ENCODE measurements at regions not wholly inside any gene's neighbourhood (a gene's known extent, or its start where the extent isn't known, plus 50 kb on each side); places are given as distances from the start of the nearest gene placed in this dataset.
"Not testable (repeated sequence)": the region's sequence is repeated elsewhere in the genome, so short reads cannot be mapped to it uniquely, and the experiment has no call there.

- no peak for DNase-seq
Observed at GRCh38 chr3:34139566-34139965, 341.1 kb downstream of the PDCD6IP start.

GRCh38 chr3:34140616-34141015, 342.2 kb downstream of the PDCD6IP start:
- DNase-seq: peak; percentile 45

DNA sequence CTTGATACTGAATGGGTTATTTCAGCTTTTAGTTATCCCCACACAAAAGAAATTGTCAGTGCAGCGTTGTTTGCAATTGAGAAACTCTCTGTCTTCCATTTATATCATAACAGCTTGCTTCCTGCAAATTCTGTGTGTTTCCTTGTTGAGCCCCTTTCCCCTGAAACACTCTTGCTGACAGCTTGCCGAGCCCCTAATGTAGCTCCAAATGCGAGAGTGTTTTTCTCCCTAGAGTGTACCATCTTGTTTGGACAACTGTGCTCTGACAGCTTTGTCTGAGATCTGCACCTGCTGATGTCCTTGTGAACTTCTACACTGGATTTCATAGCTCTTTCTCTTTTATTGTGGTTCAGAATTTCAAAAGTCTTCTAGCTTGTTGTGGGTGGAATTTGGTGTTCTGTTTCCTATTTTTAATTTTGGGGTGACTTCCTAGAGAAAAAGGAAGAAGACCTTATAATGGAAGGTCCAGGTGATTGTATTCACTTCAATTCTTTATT, 343.5 kb downstream of the PDCD6IP start:
- no peak for DNase-seq

DNA sequence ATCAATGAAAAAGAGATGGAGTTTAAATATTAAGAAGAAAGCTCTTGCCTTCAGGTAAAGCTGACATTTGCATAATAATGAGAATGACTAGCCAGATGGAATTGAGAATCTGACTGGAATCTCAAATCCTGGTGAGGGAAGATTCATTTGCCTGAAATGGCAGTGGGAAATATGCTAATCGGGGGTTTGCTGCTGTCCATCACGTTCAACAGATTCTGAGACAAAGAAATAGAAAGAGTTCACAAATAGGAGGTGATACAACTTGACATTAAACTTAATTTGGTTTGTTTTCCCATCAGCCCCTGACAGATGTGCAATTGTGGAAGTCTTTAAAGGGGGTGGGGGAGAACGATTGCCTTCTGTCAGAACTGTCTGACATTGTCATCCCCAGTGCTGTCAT, 347.4 kb downstream of the PDCD6IP start:
- DNase-seq: no peak

DNA sequence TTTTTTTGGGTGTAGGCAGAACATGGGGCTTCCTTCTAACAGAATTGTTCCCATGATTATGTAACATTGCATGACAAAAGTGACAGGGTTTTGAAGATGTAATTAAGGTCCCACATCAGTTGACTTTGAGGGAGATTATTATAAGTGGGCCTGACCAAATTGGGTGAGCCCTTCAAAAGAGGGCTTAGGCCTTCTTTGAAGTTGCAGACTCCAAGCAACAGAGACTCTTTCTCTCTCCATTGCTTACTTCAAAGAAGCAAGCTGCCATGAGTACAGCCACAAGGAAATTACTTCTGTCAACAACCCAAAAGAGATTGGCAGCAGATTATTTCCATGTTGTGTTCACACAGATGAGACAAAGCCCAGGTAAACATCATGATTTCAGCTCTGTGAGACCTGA, 348.2 kb downstream of the PDCD6IP start:
- no peak for DNase-seq

GRCh38 chr3:34150992-34151391, 352.6 kb downstream of the PDCD6IP start:
- no peak for DNase-seq

GRCh38 chr3:34152656-34153055, 354.2 kb downstream of the PDCD6IP start:
- DNase-seq: no peak

- no peak for DNase-seq
Observed at GRCh38 chr3:34155108-34155507, 356.7 kb downstream of the PDCD6IP start.

GRCh38 chr3:34155666-34156065, 357.2 kb downstream of the PDCD6IP start:
- DNase-seq: no peak

DNA sequence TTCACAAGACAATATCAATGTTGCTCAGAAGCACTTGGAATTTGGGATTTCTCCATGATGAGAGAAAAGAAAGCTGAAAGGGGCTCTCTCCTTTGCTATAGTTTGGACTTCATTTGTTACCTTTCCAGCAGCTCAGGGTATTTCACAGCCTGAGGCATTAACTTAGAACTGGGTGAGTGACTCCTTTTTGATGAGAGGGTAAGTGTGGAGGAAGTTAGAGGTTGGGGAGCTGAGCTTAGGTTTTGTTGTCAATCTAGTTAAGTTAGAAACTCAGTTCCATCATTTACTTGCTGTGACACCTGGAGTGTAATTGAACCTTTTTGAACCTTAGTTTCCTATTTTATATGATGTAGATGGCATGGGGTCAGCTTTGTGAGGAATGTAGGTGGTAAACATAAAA, 359.1 kb downstream of the PDCD6IP start:
- no peak for DNase-seq

DNA sequence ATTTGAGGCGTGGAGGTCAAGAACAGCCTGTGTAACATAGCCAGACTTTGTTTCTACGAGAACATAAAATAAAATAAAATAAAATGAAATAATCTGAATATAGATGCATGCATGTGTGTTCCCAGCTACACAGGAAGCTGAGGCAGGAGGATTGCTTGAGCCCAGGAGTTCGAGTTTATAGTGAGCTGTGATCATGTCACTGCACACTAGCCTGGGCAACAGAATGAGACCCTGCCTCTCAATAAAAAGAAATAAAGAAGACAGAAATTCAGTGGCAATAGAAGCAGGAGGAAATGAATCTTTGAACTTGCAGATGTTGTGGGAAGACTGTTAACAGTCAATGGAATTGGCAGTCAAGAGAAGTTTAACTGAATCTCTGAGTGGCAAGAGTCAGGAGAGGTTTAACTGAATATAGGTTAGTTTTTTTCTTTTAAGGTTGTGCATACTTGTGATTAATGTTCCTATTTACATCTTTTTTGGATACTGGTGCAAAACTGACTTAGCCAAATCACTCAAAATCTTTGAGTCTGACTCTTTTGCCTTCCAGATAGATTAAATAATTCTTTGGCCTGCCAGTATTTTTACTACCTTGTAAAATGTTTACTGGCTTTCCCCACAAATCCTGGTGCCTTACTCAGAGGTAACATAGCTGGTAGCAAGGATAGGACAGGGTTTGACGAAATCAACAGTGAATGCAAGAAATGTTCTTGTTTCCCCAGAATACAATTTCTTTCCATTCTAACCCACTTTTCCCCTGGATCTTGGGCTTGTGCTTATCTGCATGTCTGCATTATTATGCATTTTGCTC, 361.4 kb downstream of the PDCD6IP start:
- no peak for DNase-seq

DNA sequence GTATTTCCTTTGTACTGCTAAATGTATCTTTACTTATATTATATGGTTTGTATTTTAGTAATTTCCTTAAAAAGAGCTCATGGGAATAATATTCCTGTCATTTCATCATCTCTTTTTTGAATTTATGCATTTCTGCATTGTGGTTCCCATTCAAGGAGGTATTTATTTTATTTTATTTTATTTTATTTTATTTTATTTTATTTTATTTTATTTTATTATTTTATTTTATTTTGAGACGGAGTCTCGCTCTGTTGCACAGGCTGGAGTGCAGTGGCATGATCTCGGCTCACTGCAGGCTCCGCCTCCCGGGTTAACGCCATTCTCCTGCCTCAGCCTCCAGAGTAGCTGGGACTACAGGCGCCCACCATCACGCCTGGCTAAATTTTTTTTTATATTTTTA, 371.2 kb downstream of the PDCD6IP start:
- DNase-seq: not testable (repeated sequence)

DNA sequence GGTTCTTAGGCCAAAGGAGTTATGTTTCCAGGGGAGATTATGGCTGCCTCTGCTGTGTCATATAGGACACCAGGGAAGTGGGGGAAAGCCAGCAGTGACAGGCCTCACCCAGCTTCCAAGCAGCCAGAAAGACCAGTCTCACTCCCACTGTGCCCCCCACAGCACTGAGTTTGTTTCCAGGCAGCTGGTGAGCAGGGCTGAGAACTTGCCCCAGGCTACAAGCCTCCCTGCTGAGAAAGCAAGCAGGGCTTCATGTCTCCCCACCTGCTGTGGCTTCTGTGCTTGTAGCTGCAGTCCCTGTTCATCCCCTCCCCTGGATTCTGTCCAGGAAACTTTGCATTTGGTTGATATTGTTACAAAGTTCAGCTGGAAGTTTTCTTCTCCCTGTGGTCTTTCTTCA, 376.3 kb downstream of the PDCD6IP start:
- no peak for DNase-seq

DNA sequence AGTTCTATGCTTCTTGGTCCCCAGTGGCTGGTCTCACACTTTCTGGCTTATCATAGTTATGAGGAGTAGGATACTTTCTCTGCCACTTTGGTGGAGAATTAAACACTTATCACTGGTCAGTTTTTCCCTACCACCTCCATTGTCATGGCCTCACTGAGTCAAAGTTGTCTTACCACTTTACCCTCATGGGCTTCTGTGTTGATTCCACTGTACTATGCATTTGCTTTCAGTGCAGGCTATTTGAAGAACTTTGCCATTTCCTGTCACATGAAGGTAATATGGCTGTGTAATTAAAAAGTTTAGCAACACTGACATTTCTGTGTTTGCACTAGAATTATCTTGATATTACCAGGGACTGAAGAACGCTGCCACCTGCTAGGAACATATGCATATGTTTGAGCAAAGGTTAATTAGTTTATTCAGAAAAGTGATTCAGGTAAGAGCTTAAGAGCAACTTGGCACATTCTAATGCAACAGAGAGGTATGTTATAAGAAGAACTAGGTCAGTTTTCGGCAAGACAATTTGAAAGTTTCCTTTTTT, 377.3 kb downstream of the PDCD6IP start:
- DNase-seq: no peak

DNA sequence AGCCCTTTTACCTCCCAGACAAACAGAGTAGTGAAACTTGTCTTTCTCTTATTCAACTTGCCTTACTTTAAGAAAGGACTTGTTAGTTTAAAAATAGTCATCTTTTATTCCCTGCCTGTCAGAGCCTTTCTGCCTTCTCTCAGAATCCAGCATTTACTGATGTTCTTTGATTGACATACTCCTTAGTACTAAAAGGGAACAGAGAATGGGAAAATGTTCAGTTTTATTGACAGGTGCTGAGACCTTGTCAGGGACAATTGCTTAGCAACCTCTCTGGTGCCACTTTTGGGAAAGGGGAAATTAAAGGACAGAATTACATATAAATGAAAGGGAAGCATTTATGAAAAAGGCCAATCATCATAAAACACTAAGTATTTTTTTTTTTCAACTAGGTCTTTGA, 378.3 kb downstream of the PDCD6IP start:
- DNase-seq: no peak

DNA sequence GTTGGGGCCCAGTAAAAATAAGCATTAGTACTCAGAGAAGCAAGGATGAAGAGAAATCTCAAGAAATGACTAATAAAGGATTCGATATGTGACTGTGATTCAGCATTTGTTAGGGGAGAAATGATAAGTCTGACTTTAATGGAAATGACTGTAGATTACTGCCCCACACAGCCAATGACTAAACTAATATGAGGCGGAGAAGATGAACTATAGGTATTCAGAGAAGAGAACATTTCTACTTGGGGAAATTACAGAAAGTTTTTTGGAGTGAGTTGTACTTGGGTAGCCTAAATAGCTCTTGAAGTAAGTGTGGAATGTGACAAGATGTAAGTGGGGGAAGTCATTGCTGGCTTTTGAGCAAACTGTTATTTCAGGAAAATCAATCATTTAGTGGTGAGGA, 380.0 kb downstream of the PDCD6IP start:
- no peak for DNase-seq

DNA sequence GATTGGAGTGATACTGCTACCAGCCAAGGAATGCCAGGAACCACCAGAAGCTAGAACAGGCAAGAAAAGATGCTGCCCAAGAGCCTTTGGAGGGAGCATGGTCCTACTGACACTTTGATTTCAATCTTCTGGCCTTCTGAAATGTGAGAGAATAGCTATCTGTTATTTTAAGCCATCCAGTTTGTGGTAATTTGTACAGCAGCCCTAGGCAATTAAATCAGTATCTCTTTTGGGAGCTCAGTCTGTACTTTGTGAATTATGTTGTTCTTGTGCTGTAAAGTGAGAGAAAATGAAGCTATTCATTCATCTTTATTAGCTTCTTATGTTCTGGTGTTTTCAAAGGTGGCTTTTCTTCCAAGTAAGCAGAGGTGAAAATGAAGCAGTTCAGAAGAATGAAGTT, 381.3 kb downstream of the PDCD6IP start:
- DNase-seq: no peak

DNA sequence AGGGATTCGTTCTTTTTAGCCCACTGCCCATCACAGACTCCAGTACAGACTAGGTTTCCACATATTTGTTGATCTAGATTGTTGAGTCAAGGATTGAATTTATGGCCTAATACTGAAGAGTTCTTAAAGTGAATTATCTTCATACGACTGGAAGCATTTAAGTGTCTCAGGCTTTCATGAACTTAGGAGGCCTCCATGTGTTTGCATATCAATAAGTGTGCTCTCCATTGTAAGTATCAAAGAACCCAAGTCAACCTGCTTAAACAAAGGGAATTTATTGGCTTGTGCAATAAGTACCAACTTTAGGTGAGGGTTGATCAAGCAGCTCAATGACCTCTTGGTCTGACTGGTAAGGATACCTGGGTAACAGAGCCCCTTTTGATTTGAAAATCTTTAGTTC, 382.1 kb downstream of the PDCD6IP start:
- DNase-seq: no peak

GRCh38 chr3:34183114-34183513, 384.7 kb downstream of the PDCD6IP start:
- no peak for DNase-seq

GRCh38 chr3:34183611-34184340, 385.3 kb downstream of the PDCD6IP start:
- no peak for DNase-seq

- DNase-seq: no peak
Observed at GRCh38 chr3:34185301-34185700, 386.9 kb downstream of the PDCD6IP start.

DNA sequence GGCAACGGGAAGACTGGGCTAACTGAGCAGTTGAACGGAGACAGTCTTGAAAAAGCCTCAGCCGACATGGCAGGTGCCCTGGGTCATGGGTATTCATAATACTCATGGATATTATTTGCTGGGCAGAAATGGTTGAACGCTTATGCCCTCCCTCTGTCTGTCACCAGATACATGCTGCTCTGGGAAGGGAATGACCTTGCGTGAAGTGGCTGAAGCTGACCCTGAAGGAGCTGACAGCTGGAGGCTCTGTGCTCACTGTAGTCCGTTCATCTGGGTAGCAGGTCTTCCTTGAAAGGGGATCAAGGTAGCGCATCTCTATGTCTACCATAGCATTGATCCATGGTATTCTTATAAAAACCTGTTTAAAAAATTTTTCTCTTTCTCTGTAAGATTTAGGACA, 390.7 kb downstream of the PDCD6IP start:
- no peak for DNase-seq

DNA sequence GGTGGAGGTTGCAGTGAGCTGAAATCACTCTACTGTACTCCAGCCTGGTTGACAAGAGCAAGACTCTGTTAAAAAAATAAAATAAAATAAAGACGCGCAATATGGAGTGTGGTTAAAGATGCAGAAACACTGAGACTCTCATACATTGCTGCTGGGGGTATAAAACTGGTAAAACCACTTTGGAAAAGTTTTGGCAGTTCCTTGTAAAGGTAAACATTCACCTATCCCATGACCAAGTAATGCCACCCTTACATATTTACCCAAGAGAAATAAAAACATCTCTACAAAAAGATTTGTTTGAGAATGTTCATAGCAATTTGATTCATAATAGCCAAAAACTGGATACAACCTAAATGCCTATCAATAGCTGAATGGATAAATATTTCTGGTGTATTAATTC, 398.5 kb downstream of the PDCD6IP start:
- no peak for DNase-seq

GRCh38 chr3:34198309-34198708, 399.9 kb downstream of the PDCD6IP start:
- DNase-seq: no peak
